ENCODE measurements at regions not wholly inside any gene's neighbourhood (a gene's known extent, or its start where the extent isn't known, plus 50 kb on each side); places are given as distances from the start of the nearest gene placed in this dataset.

DNA sequence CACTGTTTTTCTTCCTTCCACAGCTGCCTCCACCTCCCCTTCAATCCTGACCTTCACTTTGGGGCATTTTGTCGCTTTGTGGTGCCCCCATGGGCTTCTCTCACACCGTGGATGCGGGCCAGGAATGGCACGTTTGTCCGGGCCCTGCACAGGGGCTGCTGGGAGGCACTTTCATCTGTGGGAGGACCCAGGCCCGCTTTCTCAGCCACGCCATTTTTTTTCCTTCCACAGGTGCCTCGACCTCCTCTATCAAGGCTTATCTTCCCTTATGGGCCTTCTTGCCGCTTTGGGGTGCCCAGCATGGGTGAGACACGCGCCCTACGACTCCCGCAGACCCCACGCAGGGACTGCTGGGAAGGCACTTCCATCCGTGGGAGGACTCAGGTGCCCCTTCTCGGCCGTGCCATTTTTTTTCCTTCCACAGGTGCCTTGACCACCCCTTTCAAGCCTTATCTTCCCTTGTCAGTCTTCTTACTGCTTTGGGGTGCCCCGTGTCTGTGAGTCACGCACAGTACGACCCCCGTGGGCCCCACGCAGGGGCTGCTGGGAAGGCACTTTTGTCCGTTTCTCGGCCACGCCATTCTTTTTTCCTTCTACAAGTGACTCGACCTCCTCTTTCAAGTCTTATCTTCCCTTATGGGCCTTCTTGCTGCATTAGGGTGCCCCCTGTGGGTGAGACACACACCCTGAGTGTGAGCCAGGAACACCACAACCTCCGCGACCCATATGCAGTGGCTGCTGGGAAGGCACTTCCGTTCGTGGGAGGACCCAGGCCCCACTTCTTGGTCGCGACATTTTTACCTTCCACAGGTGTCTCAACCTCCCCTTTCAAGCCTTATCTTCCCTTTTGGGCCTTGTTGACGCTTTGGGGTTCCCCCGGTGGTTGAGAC is 270.7 kb downstream of the ALG10 start:
- DNase-seq, result peak; percentile 9

DNA sequence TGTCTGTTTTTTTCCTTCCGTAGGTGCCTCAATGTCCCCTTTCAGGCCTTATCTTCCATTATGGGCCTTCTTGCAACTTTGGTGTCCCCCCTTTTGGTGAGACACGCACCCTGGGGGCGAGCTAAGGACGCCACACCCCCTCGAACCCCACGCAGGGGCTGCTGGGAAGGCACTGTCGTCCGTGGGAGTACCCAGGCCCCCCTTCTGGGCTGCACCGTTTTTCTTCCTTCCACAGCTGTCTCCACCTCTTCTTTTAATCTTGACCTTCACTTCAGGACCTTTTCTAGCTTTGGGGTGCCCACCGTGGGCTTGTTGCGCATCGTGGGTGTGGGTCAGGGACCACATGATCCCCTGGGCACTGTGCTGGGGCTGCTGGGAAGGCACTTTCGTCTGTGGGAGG is 271.8 kb downstream of the ALG10 start:
- no peak for DNase-seq

DNA sequence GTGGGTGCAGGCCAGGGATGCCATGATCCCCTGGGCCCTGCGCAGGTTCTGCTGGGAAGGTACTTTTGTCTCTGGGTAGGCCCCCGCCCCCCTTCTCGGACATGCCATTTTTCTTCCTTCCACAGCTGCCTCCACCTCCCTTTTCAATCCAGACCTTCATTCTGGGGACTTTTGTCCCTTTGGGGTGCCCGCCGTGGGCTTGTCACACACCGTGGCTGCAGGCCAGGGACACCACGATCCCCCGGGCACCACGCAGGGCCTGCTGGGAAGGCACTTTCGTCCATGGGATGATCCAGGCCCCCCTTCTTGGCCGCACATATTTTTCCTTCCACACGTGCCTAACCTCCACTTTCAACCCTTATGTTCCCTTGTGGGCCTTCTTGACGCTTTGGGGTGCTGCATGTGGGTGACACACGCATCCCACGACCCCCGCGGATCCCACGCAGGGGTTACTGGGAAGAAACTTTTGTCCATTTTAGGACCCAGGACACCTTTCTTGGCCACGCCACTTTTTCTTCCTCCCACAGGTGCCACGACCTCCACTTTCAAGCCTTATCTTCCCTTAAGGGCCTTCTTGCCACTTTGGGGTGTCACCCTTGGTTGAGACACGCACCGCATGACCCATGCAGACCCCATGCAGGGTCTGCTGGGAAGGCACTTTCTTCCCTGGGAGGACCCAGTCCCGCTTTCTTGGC is 272.5 kb downstream of the ALG10 start:
- peak; percentile 1 for DNase-seq

DNA sequence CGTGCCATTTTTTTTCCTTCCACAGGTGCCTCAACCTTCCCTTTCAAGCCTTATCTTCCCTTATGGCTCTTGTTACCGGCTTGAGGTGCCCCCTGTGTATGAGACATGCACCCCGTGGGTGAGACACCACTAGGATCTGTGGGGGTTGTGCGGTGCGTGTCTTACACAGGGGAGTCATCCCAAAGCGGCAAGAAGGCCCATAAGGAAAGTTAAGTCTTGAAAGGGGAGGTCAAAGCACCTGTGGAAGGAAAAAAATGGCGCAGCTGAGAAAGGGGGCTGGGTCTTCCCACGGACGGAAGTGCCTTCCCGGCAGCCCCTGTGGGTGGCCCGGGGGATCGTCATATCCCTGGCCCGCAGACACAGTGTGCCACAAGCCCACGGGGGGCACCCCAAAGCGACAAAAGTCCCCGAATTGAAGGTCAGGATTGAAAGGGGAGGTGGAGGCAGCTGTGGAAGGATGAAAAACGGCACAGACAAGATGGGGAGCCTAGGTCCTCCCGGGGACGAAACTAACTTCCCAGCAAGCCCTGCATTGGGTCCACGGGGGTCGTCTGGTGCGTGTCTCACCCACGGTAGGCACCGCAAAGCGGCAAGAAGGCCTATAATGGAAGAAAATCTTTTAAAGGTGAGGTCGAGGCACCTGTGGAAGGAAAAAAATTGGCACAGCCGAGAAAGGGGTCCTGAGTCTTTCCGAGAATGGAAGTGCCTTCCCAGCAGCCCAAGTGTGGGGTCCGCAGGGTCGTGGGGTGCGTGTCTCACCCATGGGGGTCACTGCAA is 273.3 kb downstream of the ALG10 start:
- DNase-seq, result peak; percentile 3

DNA sequence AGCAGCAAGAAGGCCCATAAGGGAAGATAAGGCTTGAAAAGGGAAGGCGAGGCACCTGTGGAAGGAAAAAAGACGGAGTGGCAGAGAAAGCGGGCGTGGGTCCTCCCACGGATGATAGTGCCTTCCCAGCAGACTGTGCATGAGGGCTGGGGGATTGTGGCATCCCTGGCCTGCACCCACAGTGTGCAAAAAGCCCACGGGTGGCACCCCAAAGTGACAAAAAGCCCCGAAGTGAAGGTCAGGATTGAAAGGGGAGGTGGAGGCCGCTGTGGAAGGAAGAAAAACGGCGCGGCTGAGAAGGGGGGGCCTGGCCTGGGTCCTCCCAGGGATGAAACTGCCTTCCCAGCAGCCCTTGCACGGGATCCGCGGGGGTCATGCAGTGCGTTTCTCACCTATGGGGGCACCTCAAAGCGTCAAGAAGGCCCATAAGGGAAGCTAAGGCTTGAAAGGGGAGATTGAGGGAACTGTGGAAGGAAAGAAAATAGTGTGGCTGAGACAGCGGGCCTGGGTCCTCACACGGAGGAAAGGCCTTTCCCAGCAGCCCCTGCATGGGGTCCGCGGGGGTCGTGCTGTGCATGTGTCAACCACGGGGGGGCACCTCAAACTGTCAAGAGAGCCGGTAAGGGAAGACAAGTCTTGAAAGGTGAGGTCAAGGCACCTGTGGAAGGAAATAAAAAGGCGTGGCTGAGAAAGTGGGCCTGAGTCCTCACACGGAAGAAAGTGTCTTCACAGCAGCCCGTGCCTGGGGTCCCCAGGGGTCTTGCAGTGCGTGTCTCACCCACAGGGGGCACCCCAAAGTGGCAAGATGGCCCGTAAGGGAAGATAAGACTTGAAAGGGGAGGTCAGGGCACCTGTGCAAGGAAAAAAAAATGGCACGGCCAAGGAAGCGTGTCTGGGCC is 274.1 kb downstream of the ALG10 start:
- peak; percentile 16 for DNase-seq

DNA sequence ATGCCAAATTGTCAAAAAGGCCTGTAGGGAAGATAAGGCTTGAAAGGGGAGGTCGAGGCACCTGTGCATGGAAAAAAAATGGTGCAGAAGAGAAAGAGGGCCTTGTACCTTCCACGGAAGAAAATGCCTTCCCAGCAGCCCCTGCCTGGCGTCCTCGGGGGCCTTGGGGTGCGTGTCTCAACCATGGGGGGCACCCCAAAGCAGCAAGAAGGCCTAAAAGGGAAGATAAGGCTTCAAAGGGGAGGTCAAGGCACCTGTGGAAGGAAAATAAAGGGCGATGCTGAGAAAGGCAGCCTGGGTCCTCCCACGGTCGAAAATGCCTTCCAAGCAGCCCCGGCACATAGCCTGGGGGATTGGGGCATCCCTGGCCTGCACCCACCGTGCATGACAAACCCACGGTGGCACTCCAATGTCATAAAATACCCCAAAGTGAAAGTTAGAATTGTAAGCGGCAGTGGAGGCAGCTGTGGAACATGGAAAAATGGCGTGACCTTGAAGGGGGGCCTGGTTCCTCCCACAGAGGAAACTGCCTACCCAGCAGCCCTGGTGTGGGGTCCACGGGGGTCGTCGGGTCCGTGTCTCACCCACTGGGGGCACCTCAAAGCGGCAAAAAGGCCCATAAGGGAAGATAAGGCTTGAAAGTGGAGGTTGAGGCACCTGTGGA is 275.0 kb downstream of the ALG10 start:
- no peak for DNase-seq

DNA sequence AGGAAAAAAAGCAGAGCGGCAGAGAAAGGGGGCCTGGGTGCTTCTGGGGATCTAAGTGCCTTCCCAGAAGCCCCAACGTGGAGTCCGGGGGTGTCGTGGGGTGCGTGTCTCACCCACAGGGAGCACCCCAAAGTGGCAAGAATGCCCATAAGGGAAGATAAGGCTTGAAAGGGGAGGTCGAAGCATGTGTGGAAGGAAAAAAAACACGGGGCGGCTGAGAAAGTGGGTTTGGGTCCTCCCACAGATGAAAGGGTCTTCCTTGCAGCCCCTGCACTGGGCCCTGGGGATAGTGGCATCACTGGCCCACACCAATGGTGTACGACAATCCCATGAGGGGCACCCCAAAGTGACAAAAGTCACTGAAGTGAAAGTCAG is 275.5 kb downstream of the ALG10 start:
- DNase-seq, result no peak

DNA sequence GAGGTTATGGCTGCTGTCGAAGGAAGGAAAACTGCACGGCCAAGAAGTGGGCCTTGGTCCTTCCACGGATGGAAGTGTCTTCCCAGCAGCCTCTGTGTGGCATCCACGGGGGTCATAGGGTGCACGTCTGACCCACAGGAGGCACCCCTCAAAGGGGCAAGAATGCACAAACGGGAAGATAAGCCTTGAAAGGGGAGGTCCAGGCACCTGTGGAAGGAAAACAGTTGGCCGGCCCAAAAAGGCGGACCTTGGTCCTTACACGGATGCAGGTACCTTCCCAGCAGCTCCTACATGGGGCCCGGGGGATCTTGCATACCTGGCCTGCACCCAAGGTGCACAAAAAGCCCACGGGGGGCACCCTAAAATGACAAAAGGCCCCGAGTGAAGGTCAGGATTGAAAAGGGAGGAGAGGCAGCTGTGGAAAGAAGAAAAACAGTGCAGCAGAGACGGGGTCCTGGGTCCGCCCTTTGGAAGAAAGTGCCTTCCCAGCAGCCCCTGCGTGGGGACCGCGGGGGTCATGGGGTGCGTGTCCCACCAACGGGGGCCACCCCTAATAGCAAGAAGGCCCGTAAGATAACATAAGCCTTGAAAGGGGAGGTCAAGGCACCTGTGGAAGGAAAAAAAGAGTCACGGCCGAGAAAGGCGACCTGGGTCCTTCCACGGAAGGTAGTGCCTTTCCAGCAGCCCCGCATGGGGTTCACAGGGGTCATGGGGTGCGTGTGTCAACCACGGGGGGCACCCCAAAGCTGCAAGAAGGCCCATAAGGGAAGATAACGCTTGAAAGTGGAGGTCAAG is 276.1 kb downstream of the ALG10 start:
- DNase-seq, result no peak

DNA sequence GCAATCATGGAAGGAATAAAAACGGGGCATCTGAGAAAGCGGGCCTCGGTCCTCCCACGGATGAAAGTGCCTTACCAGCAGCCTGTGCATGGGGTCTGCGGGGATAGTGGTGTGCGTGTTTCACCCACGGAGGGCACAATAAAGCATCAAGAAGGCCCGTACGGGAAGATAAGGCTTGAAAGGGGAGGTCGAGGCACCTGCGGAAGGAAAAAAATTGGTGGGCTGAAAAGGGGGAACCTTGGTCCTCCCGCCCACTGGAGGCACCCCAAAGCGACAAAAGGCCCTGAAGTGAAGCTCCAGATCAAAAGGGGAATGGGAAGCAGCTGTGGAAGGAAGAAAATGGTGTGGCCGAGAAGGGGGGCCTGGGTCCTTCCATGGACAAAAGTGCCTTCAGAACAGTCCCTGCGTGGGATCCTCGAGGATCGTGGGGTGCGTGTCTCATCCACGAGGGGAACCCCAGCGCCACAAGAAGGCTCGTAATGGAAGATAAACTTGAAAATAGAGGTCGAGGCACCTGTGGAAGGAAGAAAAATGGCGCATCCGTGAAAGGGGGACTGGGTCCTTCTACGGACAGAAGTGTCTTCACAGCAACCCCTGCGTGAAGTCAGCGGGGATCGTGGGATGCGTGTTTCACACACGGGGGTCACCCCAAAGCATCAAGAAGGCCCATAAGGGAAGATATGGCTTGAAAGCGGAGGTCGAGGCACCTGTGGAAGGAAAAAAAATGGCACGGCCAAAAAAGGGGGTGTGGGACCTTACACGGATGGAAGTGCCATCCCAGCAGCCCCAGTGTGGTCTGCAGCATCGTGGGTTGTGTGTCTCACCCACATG is 276.9 kb downstream of the ALG10 start:
- DNase-seq, result no peak

DNA sequence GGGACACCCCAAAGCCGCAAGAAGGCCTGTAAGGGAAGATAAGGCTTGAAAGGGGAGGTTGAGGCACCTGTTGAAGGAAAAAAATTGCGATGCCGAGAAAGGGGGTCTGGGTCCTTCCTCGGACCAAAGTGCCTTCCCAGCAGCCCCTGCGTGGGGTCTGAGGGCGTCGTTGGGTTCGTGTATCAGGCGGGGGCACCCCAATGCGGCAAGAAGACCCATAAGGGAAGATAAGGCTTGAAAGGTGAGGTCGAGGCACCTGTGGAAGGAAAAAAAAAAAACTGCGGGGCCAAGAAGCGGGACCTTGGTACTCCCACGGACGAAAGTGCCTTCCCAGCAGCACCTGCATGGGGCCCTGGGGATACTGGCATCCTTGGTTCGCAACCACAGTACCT is 277.5 kb downstream of the ALG10 start:
- DNase-seq, result no peak

DNA sequence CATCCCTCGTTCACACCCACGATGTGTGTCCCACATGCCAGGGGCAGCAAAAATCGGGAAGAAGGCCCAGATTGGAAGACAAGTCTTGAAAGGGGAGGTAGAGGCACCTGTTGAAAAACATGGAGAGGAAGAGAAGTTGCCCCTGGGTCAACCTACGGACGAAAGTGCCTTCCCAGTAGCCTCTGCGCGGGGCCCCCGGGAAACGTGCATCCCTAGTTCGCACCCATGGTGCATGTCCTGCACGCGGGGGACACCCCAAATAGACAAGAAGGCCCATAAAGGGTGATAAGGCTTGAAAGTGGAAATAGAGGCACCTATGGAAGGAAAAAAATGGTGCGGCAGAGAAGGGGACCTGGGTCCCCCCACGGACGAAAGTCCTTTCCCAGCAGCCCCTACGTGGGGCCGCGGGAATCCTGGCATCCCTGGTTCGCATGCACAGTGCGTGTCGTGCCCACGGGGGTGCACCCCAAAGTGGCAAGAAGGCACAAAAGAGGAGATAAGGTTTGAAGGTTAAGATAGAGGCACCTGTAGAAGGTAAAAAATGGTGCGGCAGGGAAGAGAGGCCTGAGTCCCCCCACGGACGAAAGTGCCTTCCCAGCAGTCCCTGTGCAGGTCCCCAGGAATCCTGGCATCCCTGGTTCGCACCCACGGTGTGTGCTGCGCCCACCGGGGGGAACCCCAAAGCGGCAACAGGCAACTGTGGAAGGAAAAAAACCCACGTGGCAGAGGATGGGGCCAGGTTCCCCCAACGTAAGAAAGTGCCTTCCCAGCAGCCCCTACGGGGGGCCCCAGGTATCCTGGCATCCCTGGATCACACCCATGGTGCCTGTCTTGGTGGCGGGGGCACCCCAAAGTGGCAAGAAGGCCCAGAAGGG is 278.3 kb downstream of the ALG10 start:
- DNase-seq, result no peak

DNA sequence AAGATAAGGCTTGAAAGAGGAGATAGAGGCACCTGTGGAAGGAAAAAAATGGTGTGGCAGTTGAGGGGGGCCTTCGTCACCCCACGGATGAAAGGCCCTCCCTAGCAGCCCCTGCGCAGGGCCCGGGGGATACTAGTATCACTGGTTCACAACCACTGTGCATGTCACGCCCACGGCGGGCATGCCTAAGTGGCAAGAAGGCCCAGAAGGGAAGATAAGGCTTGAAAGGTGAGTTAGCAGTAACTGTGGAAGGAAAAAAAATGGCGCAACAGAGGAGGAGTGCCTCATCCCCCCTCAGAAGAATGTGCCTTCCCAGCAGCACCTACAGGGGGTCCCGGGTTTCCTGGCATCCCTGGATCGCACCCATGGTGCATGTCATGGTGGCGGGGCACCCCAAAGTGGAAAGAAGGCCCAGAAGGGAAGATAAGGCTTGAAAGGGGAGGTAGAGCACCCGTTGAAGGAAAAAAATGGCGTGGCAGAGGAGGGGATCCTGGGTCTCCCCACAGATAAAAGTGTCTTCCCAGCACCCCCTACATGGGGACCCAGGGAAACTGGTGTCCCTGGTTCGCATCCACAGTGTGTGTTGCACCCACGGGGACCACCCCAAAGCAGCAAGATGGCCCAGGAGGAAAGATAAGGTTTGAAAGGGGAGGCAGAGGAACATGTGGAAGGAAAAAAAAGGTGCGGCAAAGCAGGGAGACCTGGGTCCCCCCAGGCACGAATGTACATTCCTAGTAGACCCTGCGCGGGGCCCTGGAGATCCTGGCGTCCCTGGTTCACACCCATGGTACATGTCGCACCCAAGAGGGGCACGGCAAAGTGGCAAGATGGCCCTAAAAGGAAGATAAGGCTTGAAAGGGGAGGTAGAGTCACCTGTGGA is 279.2 kb downstream of the ALG10 start:
- no peak for DNase-seq

DNA sequence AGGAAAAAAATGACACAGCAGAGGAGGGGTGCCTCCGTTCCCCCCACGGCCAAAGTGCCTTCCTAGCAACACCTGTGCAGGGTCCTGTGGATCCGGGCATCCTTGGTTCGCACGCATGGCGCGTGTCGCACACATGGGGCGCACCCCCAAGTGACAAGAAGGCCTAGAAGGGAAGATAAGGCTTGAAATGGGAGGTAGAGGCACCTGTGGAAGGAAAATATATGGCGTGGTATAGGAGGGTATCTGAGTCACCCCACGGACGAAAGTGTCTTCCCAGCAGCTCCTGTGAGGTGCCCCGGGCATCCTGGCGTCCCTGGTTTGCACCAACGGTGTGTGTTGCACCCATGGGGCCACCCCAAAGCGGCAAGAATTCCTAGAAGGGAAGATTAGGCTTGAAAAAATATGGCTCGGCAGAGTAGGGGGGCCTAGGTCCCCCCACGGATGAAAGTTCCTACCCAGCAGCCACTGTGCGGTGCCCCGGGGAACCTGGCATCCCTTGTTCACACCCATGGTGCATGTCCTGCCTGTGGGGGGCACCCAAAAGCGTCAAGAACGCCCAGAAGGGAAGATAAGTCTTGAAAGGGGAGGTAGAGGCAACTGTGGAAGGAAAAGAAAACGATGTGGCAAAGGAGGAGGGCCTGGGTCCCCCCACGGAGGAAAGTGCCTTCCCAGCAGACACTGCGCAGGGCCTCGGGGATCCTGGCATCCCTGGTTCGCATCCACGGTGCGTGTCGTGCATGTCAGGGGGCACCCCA is 280.0 kb downstream of the ALG10 start:
- DNase-seq, result no peak

DNA sequence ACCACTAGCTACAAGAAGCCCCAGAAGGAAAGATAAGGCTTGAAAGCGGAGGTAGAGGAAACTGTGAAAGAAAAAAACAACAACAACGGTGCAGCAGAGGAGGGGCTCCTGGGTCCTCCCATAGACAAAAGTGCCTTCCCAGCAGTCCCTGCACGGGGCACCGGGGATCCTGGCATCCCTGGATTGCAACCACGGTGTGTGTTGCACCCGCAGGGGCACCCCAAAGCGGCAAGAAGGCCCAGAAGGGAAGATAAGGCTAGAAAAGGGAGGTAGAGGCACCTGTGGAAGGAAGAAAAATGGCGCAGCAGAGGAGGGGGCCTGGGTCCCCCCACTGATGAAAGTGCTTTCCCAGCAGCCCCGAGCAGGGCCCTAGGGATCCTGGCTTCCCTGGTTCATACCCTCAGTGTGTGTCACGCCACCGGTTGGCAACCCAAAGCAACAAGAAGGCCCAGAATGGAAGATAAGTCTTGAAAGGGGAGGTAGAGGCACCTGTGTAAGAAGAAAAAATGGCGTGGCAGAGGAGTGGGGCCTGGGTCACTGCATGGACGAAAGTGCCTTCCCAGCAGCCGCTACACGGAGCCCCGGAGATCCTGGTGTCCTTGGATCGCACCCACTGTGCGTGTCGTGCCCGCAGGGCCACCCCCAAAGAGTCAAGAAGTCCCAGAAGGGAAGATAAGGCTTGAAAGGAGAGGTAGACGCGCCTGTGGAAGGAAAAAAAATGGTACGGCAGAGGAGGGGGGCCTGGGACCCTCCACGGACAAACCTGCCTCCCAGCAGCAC is 281.0 kb downstream of the ALG10 start:
- no peak for DNase-seq

DNA sequence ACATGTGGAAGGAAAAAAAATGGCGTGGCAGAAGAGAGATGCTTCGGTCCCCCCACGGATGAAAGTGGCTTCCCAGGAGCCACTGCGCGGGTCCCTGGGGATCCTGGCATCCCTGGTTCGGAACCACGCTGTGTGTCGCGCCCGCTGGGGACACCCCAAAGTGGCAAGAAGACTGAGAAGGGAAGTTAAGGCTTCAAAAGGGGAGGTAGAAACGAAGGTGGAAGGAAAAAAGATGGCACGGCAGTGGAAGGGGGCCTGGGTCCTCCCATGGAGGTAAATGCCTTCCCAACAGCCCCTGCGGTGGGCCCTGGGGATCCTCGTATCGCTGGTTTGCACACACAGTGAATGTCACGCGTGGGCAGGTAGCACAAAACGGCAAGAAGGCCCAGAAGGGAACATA is 281.7 kb downstream of the ALG10 start:
- DNase-seq, result no peak

DNA sequence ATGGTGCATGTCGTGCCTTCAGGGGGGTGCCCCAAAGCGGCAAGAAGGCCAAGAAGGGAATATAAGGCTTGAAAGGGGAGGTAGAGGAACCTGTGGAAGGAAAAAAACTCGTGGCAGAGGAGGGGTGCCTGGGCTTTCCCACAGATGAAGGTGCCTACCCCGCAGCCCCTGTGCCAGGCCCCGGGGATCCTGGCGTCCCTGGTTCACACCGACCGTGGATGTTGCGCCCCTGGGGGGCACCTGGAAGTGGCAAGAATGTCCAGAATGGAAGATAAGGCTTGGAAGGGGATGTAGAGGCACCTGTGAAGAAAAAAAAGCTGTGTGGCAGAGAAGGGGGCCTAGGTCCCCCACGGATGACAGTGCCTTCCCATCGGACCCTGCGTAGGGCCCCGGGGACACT is 282.2 kb downstream of the ALG10 start:
- no peak for DNase-seq

DNA sequence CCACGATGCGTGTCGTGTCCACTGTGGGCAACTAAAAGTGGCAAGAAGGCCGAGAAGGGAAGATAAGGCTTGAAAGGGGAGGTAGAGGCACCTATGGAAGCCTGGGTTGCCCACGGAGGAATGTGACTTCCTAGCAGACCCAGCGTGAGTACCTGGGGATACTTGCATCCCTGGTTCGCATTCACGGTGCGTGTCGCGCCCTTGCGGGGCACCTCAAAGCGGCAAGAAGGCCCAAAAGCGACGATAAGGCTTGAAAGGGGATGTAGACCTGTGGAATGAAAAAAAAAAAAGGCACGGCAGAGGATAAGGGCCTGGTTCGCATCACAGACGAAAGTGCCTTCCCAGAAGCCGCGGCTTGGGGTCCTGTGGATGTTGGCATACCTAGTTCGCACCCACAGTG is 282.9 kb downstream of the ALG10 start:
- no peak for DNase-seq
